Frontal cortex (tissue), 3 donors: ENCODE measurements at regions not wholly inside any gene's neighbourhood (a gene's known extent, or its start where the extent isn't known, plus 50 kb on each side); places are given as distances from the start of the nearest gene placed in this dataset.

Source experiments
- DNase-seq, 2 donors: peaks; one replicate each; pipeline ENCODE4 v3.0.0; 2012; ENCODE audit warnings: low spot score in 2 of 2
- FAIRE-seq: peaks from 2 replicates; lab custom pipeline; 2012; peaks lifted over from hg19 to GRCh38; lab: Jason Lieb, UNC
- donor health status: control.
- donor health status: control.
- donor health status: control.

DNA sequence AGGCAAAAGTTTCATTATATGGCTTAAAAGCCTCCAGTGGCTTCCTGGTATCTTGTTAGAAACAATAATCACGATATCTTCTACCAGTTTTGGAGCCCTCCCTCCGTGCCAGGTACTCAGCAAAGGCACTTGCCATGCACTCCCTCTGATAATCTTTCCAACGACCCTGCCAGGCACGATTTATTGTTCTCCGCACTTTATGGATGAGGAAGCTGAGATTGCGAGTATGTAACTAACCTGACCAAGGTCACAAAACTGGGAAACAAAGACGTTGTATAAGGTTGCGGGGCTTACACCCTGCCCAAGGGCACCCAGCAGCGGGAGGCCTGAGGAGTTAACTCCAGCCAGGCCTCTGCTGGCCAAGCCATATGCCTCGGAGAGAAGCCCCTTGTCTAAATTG lies 218.1 kb downstream of the SNX19 start:
- DNase-seq = no peak
- no peak for FAIRE-seq

GRCh38 chr11:130699561-130699960 lies 216.7 kb downstream of the SNX19 start:
- no peak for FAIRE-seq

GRCh38 chr11:130700092-130700491 lies 216.2 kb downstream of the SNX19 start:
- DNase-seq = no peak
- FAIRE-seq = no peak

More at GRCh38 chr11:130699561-130699960, 216.7 kb downstream of the SNX19 start:
- DNase-seq = no peak

- DNase-seq (no peak), FAIRE-seq (no peak)
Measured at GRCh38 chr11:130703489-130704190, 212.6 kb downstream of the SNX19 start.

DNA sequence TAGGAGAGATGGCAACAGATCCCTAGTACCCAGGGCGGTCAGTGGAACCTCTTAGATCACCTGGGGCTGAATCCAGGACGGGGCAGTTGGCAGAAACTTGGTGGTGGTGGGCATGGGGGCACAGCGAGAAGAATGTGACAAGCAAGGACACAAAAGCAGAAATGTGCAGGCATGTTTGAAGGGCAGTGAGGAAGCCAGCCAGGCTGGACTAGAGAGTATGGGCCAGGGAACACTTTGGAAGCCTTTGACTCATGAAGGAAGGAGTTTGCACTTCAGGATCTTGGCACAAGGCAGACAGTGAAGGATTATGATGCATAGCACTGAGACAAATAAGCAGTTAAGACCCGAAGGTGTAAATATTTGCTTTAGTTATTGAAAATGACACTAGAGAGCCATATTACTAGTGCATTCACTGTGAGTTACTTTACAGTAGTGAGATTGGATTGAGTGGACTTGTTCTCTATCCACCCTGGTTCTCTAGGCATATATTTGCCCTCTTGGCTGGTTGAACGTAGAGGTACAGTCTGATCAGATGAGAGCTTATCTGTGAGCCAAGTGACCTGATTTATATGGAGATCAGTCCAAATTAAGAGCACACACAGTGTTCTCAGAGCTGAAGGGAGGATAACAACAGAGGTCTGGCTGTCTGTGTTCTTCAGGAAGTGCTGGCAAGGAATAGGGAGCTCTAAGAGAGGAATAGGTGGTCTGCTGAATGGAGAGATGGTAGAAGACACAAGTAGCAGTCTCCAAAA lies 210.4 kb downstream of the SNX19 start:
- DNase-seq (no peak), FAIRE-seq (no peak)

GRCh38 chr11:130706572-130706971 lies 209.7 kb downstream of the SNX19 start:
- no peak for DNase-seq
- no peak for FAIRE-seq

DNA sequence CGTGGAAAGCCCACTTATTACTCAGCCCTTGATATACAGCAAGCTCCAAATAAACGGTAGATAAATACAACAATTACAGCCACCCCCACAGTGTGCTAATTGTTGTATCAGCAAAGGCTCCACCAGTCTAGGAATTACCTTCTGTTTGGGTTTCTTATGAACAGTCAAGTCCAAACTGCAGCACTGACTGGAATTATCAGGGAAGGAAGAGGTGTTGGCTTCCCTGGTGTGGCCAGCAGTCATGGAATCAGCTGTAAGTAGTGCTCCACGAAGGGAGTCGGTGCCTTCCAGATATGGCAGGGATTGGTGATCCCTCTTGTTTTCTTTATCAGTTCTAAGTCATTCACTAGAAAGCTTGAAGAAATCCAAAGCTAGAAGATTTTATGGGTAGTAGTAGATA lies 209.1 kb downstream of the SNX19 start:
- no peak for DNase-seq
- FAIRE-seq = no peak

- FAIRE-seq (no peak), DNase-seq (no peak)
Measured at GRCh38 chr11:130709531-130709930, 206.7 kb downstream of the SNX19 start.

GRCh38 chr11:130710021-130710420 lies 206.3 kb downstream of the SNX19 start:
- FAIRE-seq = no peak
- DNase-seq = no peak

DNA sequence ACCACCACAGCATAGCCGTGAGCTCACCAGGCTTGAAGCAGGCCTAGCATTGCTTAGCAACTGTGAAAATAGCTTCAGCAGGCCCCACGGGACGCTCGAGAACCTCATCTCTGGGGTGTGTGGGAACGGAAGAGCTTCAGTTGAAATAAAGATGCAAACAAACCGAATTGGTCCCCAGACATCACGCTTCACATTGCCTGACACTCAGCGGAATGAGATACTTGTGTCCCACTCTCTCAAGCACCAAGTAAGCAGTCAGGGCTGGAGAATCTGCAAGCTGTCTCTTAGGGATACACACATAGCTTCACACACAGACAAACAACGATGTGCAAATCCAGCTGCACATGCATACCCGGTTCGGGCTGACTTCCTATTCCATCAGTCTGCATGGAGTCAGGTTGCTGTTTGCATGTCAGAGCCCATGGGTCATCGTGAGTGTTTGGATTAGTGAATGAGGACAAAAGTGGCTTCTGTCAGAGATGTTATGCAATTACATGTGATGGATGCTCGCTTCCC lies 205.7 kb downstream of the SNX19 start:
- DNase-seq (no peak), FAIRE-seq (no peak)

DNA sequence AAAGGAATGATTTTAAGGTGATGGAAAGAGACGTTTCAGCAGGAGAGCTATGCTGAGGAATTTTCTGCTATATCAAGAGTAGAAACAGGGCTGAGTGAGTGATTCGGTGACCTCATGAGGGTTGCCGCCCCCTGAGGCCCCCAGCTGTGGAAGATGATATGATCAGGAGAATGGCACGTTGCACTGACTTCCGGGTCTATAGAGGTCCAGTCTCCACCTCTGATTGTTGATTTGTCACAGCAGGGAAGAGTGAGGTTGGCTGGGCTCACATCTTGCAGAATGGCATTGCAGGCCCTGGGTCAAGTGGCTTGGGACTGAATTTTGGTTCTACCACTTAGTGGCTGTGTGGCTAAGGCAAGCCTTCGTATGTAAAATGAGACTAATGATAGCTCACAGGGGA lies 205.1 kb downstream of the SNX19 start:
- no peak for FAIRE-seq
- DNase-seq = no peak

DNA sequence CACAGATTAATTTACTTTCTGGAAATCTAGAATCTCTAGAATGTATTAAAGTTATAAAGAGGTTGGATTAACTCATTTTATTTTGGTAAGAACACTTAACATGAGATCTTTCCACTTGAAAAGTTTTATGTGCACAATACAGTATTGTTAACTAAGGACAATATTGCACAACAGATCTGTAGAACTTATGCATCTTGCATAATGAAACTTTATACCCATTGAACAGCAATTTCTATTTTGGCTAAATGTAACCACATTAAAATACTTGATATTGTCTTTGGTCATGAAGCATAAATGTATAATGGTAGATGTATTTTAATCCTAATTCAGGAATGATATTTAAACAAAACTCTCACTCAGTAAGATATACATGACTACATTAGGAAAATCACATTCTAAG lies 203.8 kb downstream of the SNX19 start:
- DNase-seq (no peak), FAIRE-seq (no peak)

DNA sequence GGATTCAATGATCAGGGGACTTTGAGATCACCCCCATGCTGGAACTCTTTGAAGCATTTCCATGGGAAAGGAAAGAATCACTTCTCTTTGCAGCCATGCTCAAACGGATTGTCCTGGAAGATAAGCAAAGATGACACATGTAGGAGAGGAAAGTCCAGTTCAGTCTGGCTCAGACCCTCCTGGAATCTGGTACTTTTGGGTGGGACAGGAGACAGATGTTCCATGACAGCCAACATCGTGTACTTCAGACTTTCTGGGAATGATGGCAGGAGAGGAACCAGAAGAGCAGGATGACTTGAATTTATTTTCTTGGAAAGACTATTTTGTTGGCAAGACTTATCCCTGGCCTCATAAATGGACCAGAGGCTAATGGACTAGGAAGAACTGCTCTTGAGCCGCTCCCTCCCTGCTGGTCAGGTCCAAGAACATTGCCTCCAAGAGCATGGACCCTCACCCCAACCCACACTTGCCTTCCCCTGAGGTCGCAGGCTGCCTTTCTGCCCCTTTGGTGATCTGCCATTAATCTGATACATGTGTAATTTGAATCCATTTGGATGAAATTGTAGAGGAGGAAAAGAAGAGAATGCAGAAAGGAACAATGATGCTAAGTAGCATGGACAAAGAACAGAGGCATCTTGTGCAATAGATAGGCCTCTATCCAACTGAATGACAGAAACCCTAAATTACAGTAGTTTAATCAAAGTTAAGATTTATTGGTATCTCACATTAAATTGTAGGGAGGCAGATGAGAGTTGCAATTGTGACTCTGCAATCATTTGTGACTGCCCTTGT lies 201.0 kb downstream of the SNX19 start:
- no peak for DNase-seq
- no peak for FAIRE-seq

DNA sequence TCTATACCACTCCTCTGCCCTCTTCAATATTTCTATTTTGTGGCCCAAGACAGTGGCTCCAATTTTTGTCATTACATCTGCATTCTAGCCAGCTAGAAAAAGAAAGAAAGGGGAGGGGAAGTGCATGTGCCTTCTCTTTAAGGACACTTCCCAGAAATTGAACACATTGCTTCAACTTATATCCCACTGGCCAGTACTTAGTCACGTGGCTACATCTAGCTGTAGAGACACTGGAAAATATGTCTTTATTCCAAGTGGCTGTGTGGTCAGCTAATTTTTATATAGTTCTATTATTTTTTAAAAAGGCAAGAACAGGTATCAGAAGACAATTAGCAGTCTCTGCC lies 200.4 kb downstream of the SNX19 start:
- no peak for FAIRE-seq
- DNase-seq = no peak

- no peak for FAIRE-seq
- DNase-seq = no peak
Measured at GRCh38 chr11:130718120-130718519, 198.2 kb downstream of the SNX19 start.

- FAIRE-seq (no peak), DNase-seq (no peak)
Measured at GRCh38 chr11:130719220-130719915, 196.9 kb downstream of the SNX19 start.

DNA sequence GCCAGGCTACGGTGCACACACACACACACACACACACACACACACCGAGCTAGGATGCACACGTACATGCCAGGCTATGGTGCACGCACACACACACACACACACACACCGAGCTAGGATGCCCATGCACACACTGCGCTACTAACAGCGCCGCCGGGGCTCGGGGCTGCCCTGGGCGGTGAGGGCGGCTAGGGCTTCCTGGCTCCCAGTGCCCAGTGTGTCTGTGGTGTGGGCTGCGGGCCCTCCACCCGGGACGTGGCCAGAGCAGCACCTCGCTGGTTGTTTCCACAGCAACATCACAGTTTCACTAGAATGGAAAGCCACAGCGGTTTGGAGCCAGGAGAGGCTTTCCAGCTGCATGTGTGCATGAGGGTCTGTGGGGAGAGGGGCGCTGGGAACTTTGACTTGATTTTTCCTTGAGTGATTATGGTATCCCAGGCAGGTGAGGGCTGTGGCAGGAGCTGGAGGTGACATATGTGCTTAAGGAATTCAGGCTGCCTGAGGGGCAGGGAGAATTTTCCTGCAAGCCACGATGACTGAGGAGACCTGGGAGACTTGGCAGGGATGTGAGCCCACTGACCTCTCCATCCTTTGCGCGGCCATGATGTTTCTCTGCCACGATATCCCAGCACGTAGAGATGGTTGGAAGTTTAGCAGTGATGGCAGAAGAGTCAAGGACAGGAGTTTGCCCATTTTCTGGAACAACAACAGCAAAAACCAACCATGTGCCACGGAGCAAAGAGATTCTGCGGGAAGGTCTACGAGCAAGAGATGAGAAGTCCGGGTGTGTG lies 195.9 kb downstream of the SNX19 start:
- no peak for FAIRE-seq

GRCh38 chr11:130721023-130721681 lies 195.1 kb downstream of the SNX19 start:
- FAIRE-seq (no peak), DNase-seq (no peak)

More for the DNA sequence above, 195.9 kb downstream of the SNX19 start:
- DNase-seq = no peak

- no peak for FAIRE-seq
Measured at GRCh38 chr11:130721736-130722135, 194.5 kb downstream of the SNX19 start.

More at GRCh38 chr11:130721736-130722135, 194.5 kb downstream of the SNX19 start:
- no peak for DNase-seq
